Stomach (tissue), 8 donors: ENCODE measurements at regions not wholly inside any gene's neighbourhood (a gene's known extent, or its start where the extent isn't known, plus 50 kb on each side); places are given as distances from the start of the nearest gene placed in this dataset.

ENCODE experiments used
- DNase-seq, 2 donors: peaks; one replicate each; pipeline versions ENCODE4 v3.0.0 to v3.0.0-alpha.2; 2013 to 2019
- H3K27ac ChIP-seq, 5 donors: fragments of 200-600 bp in 4 of 5; sonication (generic) in 4 of 5; one replicate each; pipeline ENCODE4 v1.5.1; 2013 to 2019; ENCODE audit warnings: mild to moderate bottlenecking in 1 of 5, moderate library complexity in 1 of 5
- H3K27me3 ChIP-seq, 3 donors: fragments of 200-600 bp; sonication (generic); one replicate each; pipeline ENCODE4 v1.5.1; 2017 to 2019; ENCODE audit warnings: mixed run types in 1 of 3
- H3K36me3 ChIP-seq, 4 donors: fragments of 200-600 bp; sonication (generic); 1 replicate in 3 of 4; 2 replicates in 1 of 4; pipeline ENCODE4 v1.5.1; 2016 to 2019
- H3K4me1 ChIP-seq, 4 donors: fragments of 200-600 bp; sonication (generic); one replicate each; pipeline ENCODE4 v1.5.1; 2016 to 2019
- H3K4me3 ChIP-seq, 4 donors: fragments of 200-600 bp; sonication (generic) in 3 of 4; one replicate each; pipeline ENCODE4 v1.5.1; 2016 to 2019; ENCODE audit warnings: mild to moderate bottlenecking in 1 of 4
- H3K9me3 ChIP-seq, 4 donors: fragments of 200-600 bp; sonication (generic); one replicate each; pipeline ENCODE4 v1.5.1; 2016 to 2019
- EP300 ChIP-seq: sonication (generic); formaldehyde crosslinking; IDR thresholded peaks from one replicate; pipeline ENCODE4 v1.6.1; 2017; ENCODE audit warnings: antibody characterized with exemption
- POLR2A ChIP-seq, 4 donors: fragments of 450-650 bp; IDR thresholded peaks; one replicate each; pipeline ENCODE4 v1.6.1; 2016; ENCODE audit warnings: antibody characterized with exemption in 4 of 4, control low read depth in 2 of 4, mild to moderate bottlenecking in 1 of 4, moderate library complexity in 1 of 4
- POLR2AphosphoS5 ChIP-seq, 3 donors: sonication (generic); formaldehyde crosslinking; IDR thresholded peaks; one replicate each; pipeline ENCODE4 v1.6.1; 2016; ENCODE audit warnings: antibody characterized with exemption in 3 of 3
- whole genome bisulfite sequencing, 5 donors: extraction: QIAGEN DNeasy Blood & Tissue Kit in 3 of 5; methylation state at CpG; one replicate each; pipeline versions ENCODE4 v1.1.5 to v1.1.7; 2013 to 2018; 5-methylcytosine and 5-hydroxymethylcytosine counted together
- intact Hi-C: fragments of 100-400 bp; cut with DNase I; formaldehyde crosslinking; loops from one replicate; pipeline ENCODE4 v1.15.1; 2023; ENCODE audit warnings: low total_unique reads
- TF ChIP-seq, protein P1 (sequence below), 7 experiments: fragments of 450-650 bp in 4 of 7; fragments of 200-600 bp in 3 of 7; sonication (generic) in 3 of 7; IDR thresholded peaks; one replicate each; pipeline ENCODE4 v1.5.1; 2016 to 2019; ENCODE audit warnings: antibody characterized with exemption in 7 of 7, control low read depth in 2 of 7, mild to moderate bottlenecking in 1 of 7
- donor health status: healthy with polysubstance abuse.
- donor health status: Bipolar disorder and iron deficiency.
- donor health status: healthy.

DNA sequence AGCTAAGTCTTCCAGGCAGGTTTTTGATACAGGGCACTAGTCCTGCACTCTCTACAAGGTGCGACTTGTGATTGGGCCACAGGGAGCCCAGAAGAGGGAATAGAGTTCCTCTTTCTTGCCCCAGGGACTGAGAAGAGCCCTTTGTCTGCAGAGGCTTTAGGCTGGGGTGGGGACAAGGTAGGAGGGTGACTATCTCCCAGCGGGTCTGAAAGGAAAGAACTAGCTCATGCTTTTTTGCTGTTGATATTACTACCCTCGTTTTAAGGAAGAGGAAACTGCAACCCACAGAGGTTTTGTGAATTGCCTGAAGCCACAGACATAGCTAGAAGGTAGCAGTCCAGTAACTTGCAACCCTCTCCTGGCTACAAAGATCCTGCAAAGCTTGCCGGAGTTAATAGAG lies 615.2 kb downstream of the MATN1 start:
- H3K27me3 ChIP-seq = peaks cover 0 to 96% (median 28%) of the 10 kb centered on the region in 3 donors
- H3K4me3 ChIP-seq = no peak overlapping the region
- no peaks in the 10 kb centered on the region for H3K36me3 ChIP-seq
- intact Hi-C loops = no loop called here
- WGBS, 5 donors = 38 to 53% (median 50%) methylated on average over 4 of the region's 4 CpGs
- no peak for DNase-seq
- no peaks in the 10 kb centered on the region for H3K9me3 ChIP-seq
- H3K27ac ChIP-seq = no peak overlapping the region
- H3K4me1 ChIP-seq = no peaks in the 10 kb centered on the region
- TF ChIP-seq EP300 (no peak), POLR2A (IDR thresholded peaks at IDR 0.05) (no peak)

DNA sequence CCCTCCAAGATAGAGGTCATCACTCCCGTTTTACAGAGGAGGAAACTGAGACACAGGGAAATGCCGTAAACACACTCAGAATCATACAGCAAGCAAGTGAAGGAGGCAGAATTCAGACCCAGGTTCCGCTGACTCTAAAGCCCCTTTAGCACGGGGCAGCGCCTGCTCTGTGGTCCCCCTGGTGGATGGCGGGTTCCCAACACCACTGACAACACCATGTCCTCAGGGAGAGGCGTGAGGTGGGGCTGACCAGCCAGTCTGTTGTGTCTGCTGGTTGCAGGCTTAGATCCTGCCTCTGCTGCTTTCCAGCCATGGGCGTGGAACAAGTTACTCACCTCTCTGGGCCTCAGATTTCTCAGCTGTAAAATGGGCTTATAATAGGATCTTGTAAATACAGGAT lies 617.3 kb downstream of the MATN1 start:
- H3K36me3 ChIP-seq = no peaks in the 10 kb centered on the region
- TF ChIP-seq, protein P1, sequence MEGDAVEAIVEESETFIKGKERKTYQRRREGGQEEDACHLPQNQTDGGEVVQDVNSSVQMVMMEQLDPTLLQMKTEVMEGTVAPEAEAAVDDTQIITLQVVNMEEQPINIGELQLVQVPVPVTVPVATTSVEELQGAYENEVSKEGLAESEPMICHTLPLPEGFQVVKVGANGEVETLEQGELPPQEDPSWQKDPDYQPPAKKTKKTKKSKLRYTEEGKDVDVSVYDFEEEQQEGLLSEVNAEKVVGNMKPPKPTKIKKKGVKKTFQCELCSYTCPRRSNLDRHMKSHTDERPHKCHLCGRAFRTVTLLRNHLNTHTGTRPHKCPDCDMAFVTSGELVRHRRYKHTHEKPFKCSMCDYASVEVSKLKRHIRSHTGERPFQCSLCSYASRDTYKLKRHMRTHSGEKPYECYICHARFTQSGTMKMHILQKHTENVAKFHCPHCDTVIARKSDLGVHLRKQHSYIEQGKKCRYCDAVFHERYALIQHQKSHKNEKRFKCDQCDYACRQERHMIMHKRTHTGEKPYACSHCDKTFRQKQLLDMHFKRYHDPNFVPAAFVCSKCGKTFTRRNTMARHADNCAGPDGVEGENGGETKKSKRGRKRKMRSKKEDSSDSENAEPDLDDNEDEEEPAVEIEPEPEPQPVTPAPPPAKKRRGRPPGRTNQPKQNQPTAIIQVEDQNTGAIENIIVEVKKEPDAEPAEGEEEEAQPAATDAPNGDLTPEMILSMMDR (IDR thresholded peaks at IDR 0.05) = peak in 2 of 7 experiments; percentile 30 to 32
- TF ChIP-seq POLR2AphosphoS5 (IDR thresholded peaks at IDR 0.05) = no peak
- no peaks in the 10 kb centered on the region for H3K9me3 ChIP-seq
- WGBS, 5 donors = 21 to 35% (median 22%) methylated on average over 5 to 8 of the region's 8 CpGs
- no peak overlapping the region for H3K27ac ChIP-seq
- peak in 1 of 2 donors; percentile 72 for DNase-seq
- H3K4me1 ChIP-seq = no peaks in the 10 kb centered on the region
- H3K27me3 ChIP-seq = peaks cover 0 to 95% (median 21%) of the 10 kb centered on the region in 3 donors
- no peak overlapping the region for H3K4me3 ChIP-seq
- intact Hi-C loops = no loop called here

DNA sequence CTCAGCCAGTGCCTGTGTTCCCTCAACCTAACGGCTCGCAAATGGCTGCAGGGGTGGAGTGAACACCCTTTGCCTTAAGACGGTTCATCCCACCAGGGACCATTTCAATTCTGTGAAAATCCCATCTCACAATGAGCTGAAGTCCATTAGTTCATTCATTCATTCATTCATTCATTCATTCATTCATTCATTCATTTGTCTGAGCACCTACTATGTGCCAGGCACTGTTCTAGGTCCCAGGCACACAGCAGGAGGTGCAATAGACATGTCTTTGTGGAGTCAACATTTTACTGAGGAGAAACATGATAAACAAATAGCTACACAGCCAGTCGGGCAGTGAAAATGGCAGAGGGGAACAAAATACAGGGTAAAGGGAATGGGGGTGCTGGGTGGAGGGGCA lies 618.8 kb downstream of the MATN1 start:
- no peaks in the 10 kb centered on the region for H3K4me1 ChIP-seq
- peaks cover 0 to 96% (median 9%) of the 10 kb centered on the region in 3 donors for H3K27me3 ChIP-seq
- H3K36me3 ChIP-seq = no peaks in the 10 kb centered on the region
- no peaks in the 10 kb centered on the region for H3K9me3 ChIP-seq
- TF ChIP-seq EP300 (no peak), POLR2AphosphoS5 (IDR thresholded peaks at IDR 0.05) (no peak), POLR2A (IDR thresholded peaks at IDR 0.05) (no peak)
- intact Hi-C loops = no loop called here
- no peak overlapping the region for H3K4me3 ChIP-seq
- no peak for DNase-seq
- WGBS, 5 donors = 76 to 87% (median 79%) methylated on average over 4 of the region's 4 CpGs
- no peak overlapping the region for H3K27ac ChIP-seq

DNA sequence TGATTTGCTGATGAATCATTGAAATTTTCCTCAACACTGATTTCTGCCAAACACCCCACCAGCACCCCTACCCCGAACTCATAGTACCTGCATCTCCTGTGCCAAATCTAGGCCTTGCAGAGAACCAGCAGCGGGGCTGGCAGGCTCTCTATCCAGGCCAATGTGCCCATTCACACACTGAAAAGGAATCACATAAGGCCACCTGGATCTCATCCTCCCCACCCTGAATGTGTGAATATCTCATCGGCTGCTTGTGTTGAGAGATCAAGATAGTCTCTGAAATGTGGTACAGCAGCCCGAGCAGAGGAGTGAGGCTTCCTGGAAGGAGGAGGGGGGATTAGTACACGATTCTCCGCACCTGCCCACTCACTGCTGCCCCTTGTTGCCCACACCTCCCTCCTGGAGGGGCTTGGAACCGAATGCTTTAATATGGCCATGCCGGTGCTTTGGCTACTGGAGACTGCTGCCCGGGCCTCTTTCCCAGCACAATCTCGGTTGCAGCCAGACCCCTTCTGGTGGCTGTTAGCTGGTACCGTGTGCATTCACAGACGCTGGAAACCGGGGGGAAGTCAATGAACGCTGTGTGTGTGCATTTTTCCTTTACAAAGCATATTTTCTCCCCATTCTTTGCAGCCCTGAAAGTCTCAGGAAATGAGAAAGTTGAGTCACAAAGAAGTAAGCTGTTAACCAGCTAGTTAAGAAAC lies 619.5 kb downstream of the MATN1 start:
- no peak for DNase-seq
- Histone ChIP-seq H3K9me3 (no peaks in the 10 kb centered on the region), H3K27ac (no peak overlapping the region), H3K36me3 (no peaks in the 10 kb centered on the region), H3K4me3 (no peak overlapping the region), H3K4me1 (no peaks in the 10 kb centered on the region), H3K27me3 (peaks cover 0 to 93% (median 9%) of the 10 kb centered on the region in 3 donors)
- intact Hi-C loops = no loop called here
- 37 to 59% (median 44%) methylated on average over 14 of the region's 14 CpGs for WGBS, 5 donors
- TF ChIP-seq POLR2AphosphoS5 (IDR thresholded peaks at IDR 0.05) (no peak), EP300 (no peak), POLR2A (IDR thresholded peaks at IDR 0.05) (no peak)
- TF ChIP-seq, protein P1 (IDR thresholded peaks at IDR 0.05) = no peak

DNA sequence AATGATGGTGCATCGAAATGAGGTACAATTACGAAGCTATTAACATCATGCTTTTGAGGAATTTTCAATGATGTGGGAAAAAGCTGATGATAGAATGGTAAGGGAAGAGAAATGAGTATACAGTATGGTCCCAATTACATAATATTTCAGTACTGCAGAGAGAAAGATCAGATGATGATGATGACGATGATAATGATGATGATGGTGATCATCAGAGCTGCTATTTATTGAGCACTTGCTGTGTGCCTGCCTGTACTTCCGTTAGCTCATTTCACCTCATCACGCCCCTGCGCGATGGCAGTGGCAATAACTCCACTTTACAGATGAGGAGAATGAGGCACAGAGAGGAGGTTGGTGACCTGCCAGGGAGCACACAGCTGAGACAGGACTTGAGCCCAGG lies 620.8 kb downstream of the MATN1 start:
- intact Hi-C loops = no loop called here
- WGBS, 5 donors = 89 to 95% (median 94%) methylated on average over 7 of the region's 7 CpGs

More for the DNA sequence above, 620.8 kb downstream of the MATN1 start:
- Histone ChIP-seq H3K27me3 (peaks cover 0 to 81% (median 9%) of the 10 kb centered on the region in 3 donors), H3K9me3 (no peaks in the 10 kb centered on the region), H3K4me3 (no peak overlapping the region), H3K27ac (no peak overlapping the region), H3K4me1 (no peaks in the 10 kb centered on the region), H3K36me3 (no peaks in the 10 kb centered on the region)
- TF ChIP-seq POLR2A (IDR thresholded peaks at IDR 0.05) (no peak), POLR2AphosphoS5 (IDR thresholded peaks at IDR 0.05) (no peak), EP300 (no peak)
- TF ChIP-seq, protein P1 (IDR thresholded peaks at IDR 0.05) = no peak
- DNase-seq = no peak
